ENCODE measurements at regions not wholly inside any gene's neighbourhood (a gene's known extent, or its start where the extent isn't known, plus 50 kb on each side); places are given as distances from the start of the nearest gene placed in this dataset.

- Histone ChIP-seq H3K4me1 (no peaks in the 10 kb centered on the region), H3K4me3 (no peak overlapping the region), H3K9me3 (no peaks in the 10 kb centered on the region), H3K27me3 (no peaks in the 10 kb centered on the region), H3K36me3 (no peaks in the 10 kb centered on the region), H3K27ac (no peak overlapping the region)
- DNase-seq (ENCODE audit: low spot score in 2 of 2), result no peak
- no peak for TF ChIP-seq EP300 (IDR thresholded peaks at IDR 0.05)
- no peak for TF ChIP-seq POLR2A (IDR thresholded peaks at IDR 0.05)
- TF ChIP-seq CTCF (IDR thresholded peaks at IDR 0.05), result no peak
- 79 to 82% methylated on average over 1 of the region's 1 CpG for WGBS, 2 donors
Observed at GRCh38 chr4:11606078-11606477, 177.4 kb upstream of the HS3ST1 start.

GRCh38 chr4:11605597-11605996 is 176.9 kb upstream of the HS3ST1 start:
- no peak for TF ChIP-seq EP300 (IDR thresholded peaks at IDR 0.05)
- TF ChIP-seq POLR2A (IDR thresholded peaks at IDR 0.05), result no peak
- TF ChIP-seq CTCF (IDR thresholded peaks at IDR 0.05), result no peak
- DNase-seq (ENCODE audit: low spot score in 2 of 2), result no peak
- no peak overlapping the region for H3K4me3 ChIP-seq
- no peaks in the 10 kb centered on the region for H3K27me3 ChIP-seq
- no peak overlapping the region for H3K27ac ChIP-seq
- WGBS, 2 donors, result 42 to 44% methylated on average over 1 of the region's 1 CpG
- no peaks in the 10 kb centered on the region for H3K9me3 ChIP-seq
- H3K36me3 ChIP-seq, result no peaks in the 10 kb centered on the region
- H3K4me1 ChIP-seq, result no peaks in the 10 kb centered on the region

- H3K9me3 ChIP-seq, result no peaks in the 10 kb centered on the region
- no peak for DNase-seq (ENCODE audit: low spot score in 2 of 2)
Observed at GRCh38 chr4:11604821-11605220, 176.1 kb upstream of the HS3ST1 start.

GRCh38 chr4:11603591-11604194 is 175.0 kb upstream of the HS3ST1 start:
- WGBS, 2 donors, result 81 to 89% methylated on average over 6 of the region's 6 CpGs
- DNase-seq (ENCODE audit: low spot score in 2 of 2), result no peak
- Histone ChIP-seq H3K36me3 (no peaks in the 10 kb centered on the region), H3K27ac (no peak overlapping the region), H3K27me3 (no peaks in the 10 kb centered on the region), H3K4me1 (no peaks in the 10 kb centered on the region), H3K9me3 (no peaks in the 10 kb centered on the region), H3K4me3 (no peak overlapping the region)
- TF ChIP-seq POLR2A (IDR thresholded peaks at IDR 0.05) (no peak), CTCF (IDR thresholded peaks at IDR 0.05) (no peak), EP300 (IDR thresholded peaks at IDR 0.05) (no peak)

More at GRCh38 chr4:11604821-11605220, 176.1 kb upstream of the HS3ST1 start:
- Histone ChIP-seq H3K27ac (no peak overlapping the region), H3K4me1 (no peaks in the 10 kb centered on the region), H3K4me3 (no peak overlapping the region), H3K27me3 (no peaks in the 10 kb centered on the region), H3K36me3 (no peaks in the 10 kb centered on the region)
- TF ChIP-seq CTCF (IDR thresholded peaks at IDR 0.05) (no peak), EP300 (IDR thresholded peaks at IDR 0.05) (no peak), POLR2A (IDR thresholded peaks at IDR 0.05) (no peak)
- 88 to 93% methylated on average over 3 of the region's 3 CpGs for WGBS, 2 donors

GRCh38 chr4:11602606-11603340 is 174.1 kb upstream of the HS3ST1 start:
- no peak for DNase-seq (ENCODE audit: low spot score in 2 of 2)
- no peak for TF ChIP-seq POLR2A (IDR thresholded peaks at IDR 0.05)
- TF ChIP-seq CTCF (IDR thresholded peaks at IDR 0.05), result no peak
- TF ChIP-seq EP300 (IDR thresholded peaks at IDR 0.05), result no peak
- Histone ChIP-seq H3K4me3 (no peak overlapping the region), H3K4me1 (no peaks in the 10 kb centered on the region), H3K36me3 (no peaks in the 10 kb centered on the region), H3K9me3 (no peaks in the 10 kb centered on the region), H3K27me3 (no peaks in the 10 kb centered on the region), H3K27ac (no peak overlapping the region)
- 69 to 81% methylated on average over 7 of the region's 7 CpGs for WGBS, 2 donors

Measured in tibial nerve (tissue), 4 donors.